NT2/D1 (cell line): ENCODE measurements at regions not wholly inside any gene's neighbourhood (a gene's known extent, or its start where the extent isn't known, plus 50 kb on each side); places are given as distances from the start of the nearest gene placed in this dataset.

ENCODE experiments used
- DNase-seq: peaks from one replicate; pipeline ENCODE4 v3.0.0-alpha.2; 2011; ENCODE audit warnings: low read depth, low spot score
- H3K27me3 ChIP-seq: 2 replicates; pipeline ENCODE4 v1.6.0; 2011; ENCODE audit warnings: mild to moderate bottlenecking; ENCODE audit not compliant: insufficient read length, insufficient read depth
- H3K36me3 ChIP-seq: 2 replicates; pipeline ENCODE4 v1.6.1; 2011; ENCODE audit warnings: mild to moderate bottlenecking, low read length, mixed read lengths; ENCODE audit not compliant: insufficient read depth, insufficient read length
- H3K4me1 ChIP-seq: 2 replicates; pipeline ENCODE4 v1.5.1; 2011; ENCODE audit not compliant: insufficient read depth, insufficient read length
- H3K4me3 ChIP-seq: 2 replicates; pipeline ENCODE4 v1.5.1; 2011; ENCODE audit warnings: low read depth; ENCODE audit not compliant: insufficient read length
- H3K9ac ChIP-seq: 2 replicates; pipeline ENCODE4 v1.6.0; 2011; ENCODE audit warnings: low read depth; ENCODE audit not compliant: insufficient read length
- H3K9me3 ChIP-seq: 2 replicates; pipeline ENCODE4 v1.5.1; 2011; ENCODE audit warnings: mild to moderate bottlenecking, low read length; ENCODE audit not compliant: insufficient read depth
- SUZ12 ChIP-seq: IDR thresholded peaks from 2 replicates; pipeline ENCODE4 v1.6.1; 2011; ENCODE audit not compliant: insufficient read length, insufficient read depth; ENCODE audit errors: extremely low read depth
- YY1 ChIP-seq: IDR thresholded peaks from 2 replicates; pipeline ENCODE4 v1.6.1; 2011; ENCODE audit not compliant: insufficient read length, insufficient read depth
- ZNF274 ChIP-seq: IDR thresholded peaks from 2 replicates; pipeline ENCODE4 v1.6.1; 2011; ENCODE audit warnings: mild to moderate bottlenecking, low read depth, low read length

- Histone ChIP-seq H3K4me3 (no peak overlapping the region), H3K27me3 (no peaks in the 10 kb centered on the region), H3K4me1 (no peaks in the 10 kb centered on the region), H3K9ac (no peak overlapping the region), H3K9me3 (no peaks in the 10 kb centered on the region), H3K36me3 (no peaks in the 10 kb centered on the region)
- TF ChIP-seq ZNF274 (no peak), YY1 (no peak), SUZ12 (no peak)
- no peak for DNase-seq
These were observed 1003.2 kb upstream of the GOT2 start for GRCh38 chr16:59737274-59737673.

- H3K36me3 ChIP-seq: no peaks in the 10 kb centered on the region
- H3K4me1 ChIP-seq: no peaks in the 10 kb centered on the region
- no peaks in the 10 kb centered on the region for H3K9me3 ChIP-seq
- H3K27me3 ChIP-seq: no peaks in the 10 kb centered on the region
- TF ChIP-seq SUZ12: no peak
- DNase-seq: no peak
- H3K4me3 ChIP-seq: no peak overlapping the region
- H3K9ac ChIP-seq: no peak overlapping the region
These were observed 999.2 kb upstream of the GOT2 start for GRCh38 chr16:59733321-59733720.

- Histone ChIP-seq H3K4me1 (no peaks in the 10 kb centered on the region), H3K36me3 (no peaks in the 10 kb centered on the region), H3K9ac (no peak overlapping the region), H3K27me3 (no peaks in the 10 kb centered on the region), H3K9me3 (no peaks in the 10 kb centered on the region), H3K4me3 (no peak overlapping the region)
- no peak for TF ChIP-seq ZNF274
- TF ChIP-seq SUZ12: no peak
- TF ChIP-seq YY1: no peak
- DNase-seq: no peak
These were observed 995.5 kb upstream of the GOT2 start for GRCh38 chr16:59729613-59730012.

GRCh38 chr16:59719121-59719520 lies 985.0 kb upstream of the GOT2 start:
- TF ChIP-seq SUZ12: no peak
- no peak for TF ChIP-seq YY1
- no peak for TF ChIP-seq ZNF274
- no peak for DNase-seq
- Histone ChIP-seq H3K4me1 (no peaks in the 10 kb centered on the region), H3K4me3 (no peak overlapping the region), H3K27me3 (no peaks in the 10 kb centered on the region), H3K9ac (no peak overlapping the region), H3K9me3 (no peaks in the 10 kb centered on the region), H3K36me3 (no peaks in the 10 kb centered on the region)

- DNase-seq: no peak
- Histone ChIP-seq H3K4me1 (no peaks in the 10 kb centered on the region), H3K4me3 (no peak overlapping the region), H3K27me3 (no peaks in the 10 kb centered on the region), H3K9ac (no peak overlapping the region), H3K9me3 (no peaks in the 10 kb centered on the region), H3K36me3 (no peaks in the 10 kb centered on the region)
- TF ChIP-seq ZNF274 (no peak), YY1 (no peak), SUZ12 (no peak)
These were observed 973.5 kb upstream of the GOT2 start for GRCh38 chr16:59707436-59708226.

- H3K4me1 ChIP-seq: no peaks in the 10 kb centered on the region
- H3K36me3 ChIP-seq: no peaks in the 10 kb centered on the region
- no peak for DNase-seq
- H3K9ac ChIP-seq: no peak overlapping the region
- no peaks in the 10 kb centered on the region for H3K9me3 ChIP-seq
- H3K4me3 ChIP-seq: no peak overlapping the region
- no peaks in the 10 kb centered on the region for H3K27me3 ChIP-seq
- TF ChIP-seq ZNF274 (no peak), YY1 (no peak), SUZ12 (no peak)
These were observed 968.1 kb upstream of the GOT2 start for GRCh38 chr16:59701963-59702930.

GRCh38 chr16:59699786-59700185 lies 965.7 kb upstream of the GOT2 start:
- Histone ChIP-seq H3K9ac (no peak overlapping the region), H3K36me3 (no peaks in the 10 kb centered on the region), H3K9me3 (peaks cover 4% of the 10 kb centered on the region; the same call in 1 of the 2 replicates), H3K27me3 (no peaks in the 10 kb centered on the region), H3K4me1 (no peaks in the 10 kb centered on the region), H3K4me3 (no peak overlapping the region)
- DNase-seq: no peak
- TF ChIP-seq ZNF274 (no peak), YY1 (no peak), SUZ12 (no peak)
